PC-3 (cell line): ENCODE measurements at regions not wholly inside any gene's neighbourhood (a gene's known extent, or its start where the extent isn't known, plus 50 kb on each side); places are given as distances from the start of the nearest gene placed in this dataset.
A peak's percentile ranks its signal among the peaks of the same experiment; 100 is the strongest.

Source experiments
- ATAC-seq: fragments of 200-7000 bp; cut with Tn5 transposase; 2 replicates; pipeline ENCODE4 v1.9.1; 2020; ENCODE audit warnings: mild to moderate bottlenecking, moderate library complexity
- BruUV-seq: library from RNA; stranded (reverse); fragments of 400-500 nt; replicated peaks from 2 replicates; lab custom pipeline; 2021; lab: Mats Ljungman, UMichigan
- CTCF ChIA-PET: fragments of 300-600 bp; sonication (Branson Sonifier 250); formaldehyde crosslinking; loops from one replicate; lab custom pipeline; 2022; ENCODE audit warnings: antibody characterized with exemption; lab: Charles Lee
- POLR2A ChIA-PET: fragments of 300-600 bp; sonication (Branson Sonifier 250); formaldehyde crosslinking; loops from one replicate; lab custom pipeline; 2022; ENCODE audit warnings: antibody characterized with exemption; ENCODE audit not compliant: unreplicated experiment; lab: Charles Lee
- DNase-seq: peaks from one replicate; pipeline ENCODE4 v3.0.0-alpha.2; 2015
- H2AFZ ChIP-seq: fragments of 300-600 bp; sonication (generic); 2 replicates; pipeline ENCODE4 v1.6.0; 2016; ENCODE audit warnings: antibody characterized with exemption, low read length
- H3F3A ChIP-seq: fragments of 300-600 bp; sonication (generic); one replicate; pipeline ENCODE4 v1.6.0; 2017; ENCODE audit warnings: antibody characterized with exemption, low read length, control low read depth, mild to moderate bottlenecking; ENCODE audit not compliant: unreplicated experiment
- H3K27ac ChIP-seq: fragments of 300-600 bp; sonication (generic); 2 replicates; pipeline ENCODE4 v1.5.1; 2016; ENCODE audit warnings: mild to moderate bottlenecking, low read length
- H3K27me3 ChIP-seq: fragments of 300-600 bp; sonication (generic); 2 replicates; pipeline ENCODE4 v1.6.1; 2016; ENCODE audit warnings: low read length, mixed read lengths
- H3K36me3 ChIP-seq: fragments of 300-600 bp; sonication (generic); 2 replicates; pipeline ENCODE4 v1.6.1; 2016; ENCODE audit warnings: low read depth, mixed run types, low read length, mixed read lengths
- H3K4me1 ChIP-seq: fragments of 300-600 bp; sonication (generic); 2 replicates; pipeline ENCODE4 v1.5.1; 2016; ENCODE audit warnings: low read length; ENCODE audit not compliant: insufficient read depth
- H3K4me2 ChIP-seq: fragments of 300-600 bp; sonication (generic); 2 replicates; pipeline ENCODE4 v1.6.0; 2016; ENCODE audit warnings: low read length
- H3K4me3 ChIP-seq: fragments of 300-600 bp; sonication (generic); 2 replicates; pipeline ENCODE4 v1.5.1; 2016; ENCODE audit warnings: mild to moderate bottlenecking, low read length, mixed read lengths
- H3K79me2 ChIP-seq: fragments of 300-600 bp; sonication (generic); 2 replicates; pipeline ENCODE4 v1.6.1; 2017; ENCODE audit warnings: low read length, mixed read lengths
- H3K9ac ChIP-seq: fragments of 300-600 bp; sonication (generic); 2 replicates; pipeline ENCODE4 v1.6.0; 2016; ENCODE audit warnings: mild to moderate bottlenecking, low read length
- H3K9me2 ChIP-seq: fragments of 300-600 bp; sonication (generic); replicated peaks from 2 replicates; pipeline ENCODE4 v1.6.1; 2016; ENCODE audit warnings: mixed run types, low read length, mixed read lengths
- H3K9me3 ChIP-seq: fragments of 300-600 bp; sonication (generic); 2 replicates; pipeline ENCODE4 v1.6.1; 2016; ENCODE audit warnings: low read length, mixed read lengths
- H4K20me1 ChIP-seq: fragments of 300-600 bp; sonication (generic); 2 replicates; pipeline ENCODE4 v1.6.1; 2016; ENCODE audit warnings: low read length, mixed read lengths
- CTCF ChIP-seq: fragments of 300-600 bp; sonication (generic); conservative IDR thresholded peaks from 2 replicates; pipeline ENCODE4 v1.5.1; 2017; ENCODE audit warnings: antibody characterized with exemption, low read depth, mild to moderate bottlenecking, low read length
- EZH2 ChIP-seq: fragments of 300-600 bp; sonication (generic); IDR thresholded peaks from one replicate; pipeline ENCODE4 v1.6.1; 2017; ENCODE audit warnings: antibody characterized with exemption, mild to moderate bottlenecking, low read length; ENCODE audit not compliant: unreplicated experiment
- EZH2phosphoT487 ChIP-seq: fragments of 300-600 bp; sonication (generic); IDR thresholded peaks from 2 replicates; pipeline ENCODE4 v1.6.1; 2018; ENCODE audit warnings: mild to moderate bottlenecking, antibody characterized with exemption, low read length, borderline replicate concordance
- intact Hi-C: fragments of 100-400 bp; cut with micrococcal nuclease; formaldehyde crosslinking; loops from 2 replicates; pipeline ENCODE4 v1.9.0; 2023

GRCh38 chr18:73381016-73381698 lies 513.4 kb upstream of the NETO1 start:
- CTCF ChIA-PET: no interaction called here
- H3K4me2 ChIP-seq: peak overlapping the region; percentile 54
- POLR2A ChIA-PET: no interaction called here
- intact Hi-C loops: loop anchor here (1.0 to 10.0 kb wide), 5 partner anchors 164 to 461 kb away; no protein-coding TSS in a partner anchor
- H3F3A ChIP-seq: no peaks in the 10 kb centered on the region
- H3K9ac ChIP-seq: peak overlapping the region; percentile 44
- H4K20me1 ChIP-seq: no peaks in the 10 kb centered on the region
- no peaks in the 10 kb centered on the region for H3K79me2 ChIP-seq
- H3K9me2 ChIP-seq: no peaks in the 10 kb centered on the region
- no peak overlapping the region for H3K4me3 ChIP-seq
- peak overlapping the region; percentile 87 for H3K27ac ChIP-seq
- TF ChIP-seq EZH2 (no peak), CTCF (no peak), EZH2phosphoT487 (no peak)
- BruUV-seq: no TSS peak
- H3K36me3 ChIP-seq: no peaks in the 10 kb centered on the region; the same call in 1 of the 2 replicates
- no peaks in the 10 kb centered on the region for H3K9me3 ChIP-seq
- peaks cover 23% of the 10 kb centered on the region for H3K4me1 ChIP-seq
- ATAC-seq: peak; percentile 61
- no peaks in the 10 kb centered on the region for H3K27me3 ChIP-seq
- no peak overlapping the region for H2AFZ ChIP-seq
- DNase-seq: peak; percentile 38

GRCh38 chr18:73366713-73367112 lies 498.9 kb upstream of the NETO1 start:
- peaks cover 54% of the 10 kb centered on the region for H3K36me3 ChIP-seq
- H3K9me2 ChIP-seq: no peaks in the 10 kb centered on the region
- H3K27me3 ChIP-seq: no peaks in the 10 kb centered on the region
- no peaks in the 10 kb centered on the region for H4K20me1 ChIP-seq
- no peaks in the 10 kb centered on the region for H3K9me3 ChIP-seq
- intact Hi-C loops: no loop called here
- no peaks in the 10 kb centered on the region for H3F3A ChIP-seq
- no peak overlapping the region for H3K27ac ChIP-seq
- TF ChIP-seq EZH2phosphoT487 (no peak), CTCF (no peak), EZH2 (no peak)
- no peak for ATAC-seq
- H3K4me2 ChIP-seq: no peak overlapping the region
- ChIA-PET CTCF (no interaction called here), POLR2A (no interaction called here)
- BruUV-seq: no TSS peak
- H3K9ac ChIP-seq: no peak overlapping the region
- no peak overlapping the region for H3K4me3 ChIP-seq
- H2AFZ ChIP-seq: no peak overlapping the region
- H3K79me2 ChIP-seq: no peaks in the 10 kb centered on the region
- no peaks in the 10 kb centered on the region for H3K4me1 ChIP-seq
- DNase-seq: no peak

- DNase-seq (peak; percentile 4), ATAC-seq (no peak)
- intact Hi-C loops: no loop called here
- Histone ChIP-seq H3K4me1 (no peaks in the 10 kb centered on the region), H3K27ac (no peak overlapping the region), H3K9ac (no peak overlapping the region), H3K4me3 (no peak overlapping the region), H3F3A (no peaks in the 10 kb centered on the region), H3K27me3 (no peaks in the 10 kb centered on the region), H3K9me3 (no peaks in the 10 kb centered on the region), H3K4me2 (no peak overlapping the region), H3K79me2 (no peaks in the 10 kb centered on the region), H2AFZ (no peak overlapping the region), H3K36me3 (peaks cover 60% of the 10 kb centered on the region), H3K9me2 (no peaks in the 10 kb centered on the region), H4K20me1 (no peaks in the 10 kb centered on the region)
- BruUV-seq: no TSS peak
- POLR2A ChIA-PET: no interaction called here
- TF ChIP-seq EZH2phosphoT487 (no peak), EZH2 (no peak), CTCF (no peak)
- CTCF ChIA-PET: no interaction called here
Observed at GRCh38 chr18:73365018-73365417, 497.2 kb upstream of the NETO1 start.
